ENCODE measurements at regions not wholly inside any gene's neighbourhood (a gene's known extent, or its start where the extent isn't known, plus 50 kb on each side); places are given as distances from the start of the nearest gene placed in this dataset.
A peak's percentile ranks its signal among the peaks of the same experiment; 100 is the strongest.
"Not testable (repeated sequence)": the region's sequence is repeated elsewhere in the genome, so short reads cannot be mapped to it uniquely, and the experiment has no call there.

DNA sequence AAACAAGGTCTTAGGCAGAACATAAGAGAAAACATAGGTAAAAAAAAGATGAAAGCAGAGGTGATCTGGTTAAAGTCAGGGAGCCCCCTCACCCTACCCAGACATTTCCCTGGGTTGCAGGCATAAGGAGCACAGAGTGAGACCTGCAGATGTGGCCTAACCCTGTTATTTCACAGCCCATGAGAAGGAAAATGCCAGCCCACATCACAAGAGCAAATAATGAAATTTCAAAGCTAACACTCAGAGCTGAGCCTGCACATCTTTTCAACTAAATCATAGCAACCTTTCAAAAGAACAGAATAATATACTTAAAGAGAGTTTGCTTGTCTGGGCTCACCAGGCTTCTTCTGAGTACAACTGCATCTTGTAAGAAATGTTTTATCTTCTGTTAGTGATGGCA, 295.4 kb downstream of the RPAP3 start:
- no peak for DNase-seq (ENCODE audit: low read depth in 2 of 2)

DNA sequence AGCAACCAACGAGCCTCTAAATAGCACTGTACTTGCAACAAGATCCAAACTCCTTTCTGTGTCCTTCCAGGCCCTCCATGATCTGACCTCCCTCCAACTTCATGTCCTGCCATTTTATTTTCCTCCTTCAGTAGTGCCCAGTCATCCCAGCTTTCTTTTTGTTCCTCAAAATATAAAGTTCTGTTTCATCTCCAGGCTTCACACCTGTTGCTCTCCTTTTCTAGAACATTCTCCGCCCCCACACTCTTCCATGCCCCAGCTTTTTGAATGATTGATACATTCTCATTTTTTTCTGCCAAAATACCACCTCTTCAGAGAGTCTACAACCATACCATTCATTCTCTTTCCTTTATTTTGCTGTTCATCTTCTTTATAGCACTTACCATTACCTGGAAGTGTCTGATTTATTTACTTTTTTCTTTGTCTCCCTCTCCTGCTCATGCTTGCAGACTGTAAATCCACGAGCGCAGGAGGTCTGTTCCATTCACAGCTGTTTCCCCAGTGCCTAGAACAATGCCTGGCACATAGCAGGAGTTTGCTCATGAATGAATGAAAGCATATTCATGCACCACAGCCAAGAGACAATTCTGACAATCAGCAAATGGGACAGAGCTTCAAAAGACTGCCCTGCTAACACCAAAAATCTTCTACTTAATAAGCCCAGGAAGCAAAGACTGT, 296.4 kb downstream of the RPAP3 start:
- no peak for DNase-seq (ENCODE audit: low read depth in 2 of 2)

DNA sequence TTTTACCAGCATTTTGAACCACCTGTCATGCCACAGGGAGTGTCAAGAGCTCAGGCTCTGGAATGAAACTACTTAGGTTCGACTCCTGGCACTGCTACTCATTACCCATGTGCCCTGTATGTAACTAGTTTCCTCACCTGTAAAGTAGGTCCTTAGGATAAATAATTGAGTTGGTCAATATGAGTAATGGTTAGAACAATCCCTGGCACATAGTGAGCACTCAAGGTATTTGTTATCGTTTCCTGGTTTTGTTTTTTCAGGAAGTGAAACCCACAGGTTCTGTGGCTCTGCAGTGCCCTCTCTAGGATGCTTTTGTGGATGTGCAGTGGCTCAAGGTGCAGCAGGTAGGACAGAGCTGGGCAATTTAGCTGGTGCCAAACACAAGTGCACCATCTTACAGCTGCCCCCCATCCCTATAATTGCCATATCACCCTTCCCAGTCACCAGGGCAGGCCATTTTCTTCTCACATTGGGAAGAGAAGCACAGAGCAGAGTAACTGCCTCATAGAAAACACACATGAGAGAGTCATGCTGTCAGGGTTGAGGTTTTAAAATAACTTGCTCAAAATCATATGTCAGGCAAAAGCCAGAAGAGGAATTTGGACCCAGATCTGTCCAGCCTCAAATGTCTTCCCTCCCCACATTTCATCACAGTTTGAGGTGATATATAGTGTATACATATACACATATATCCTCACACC, 297.5 kb downstream of the RPAP3 start:
- DNase-seq (ENCODE audit: low read depth in 2 of 2): no peak

DNA sequence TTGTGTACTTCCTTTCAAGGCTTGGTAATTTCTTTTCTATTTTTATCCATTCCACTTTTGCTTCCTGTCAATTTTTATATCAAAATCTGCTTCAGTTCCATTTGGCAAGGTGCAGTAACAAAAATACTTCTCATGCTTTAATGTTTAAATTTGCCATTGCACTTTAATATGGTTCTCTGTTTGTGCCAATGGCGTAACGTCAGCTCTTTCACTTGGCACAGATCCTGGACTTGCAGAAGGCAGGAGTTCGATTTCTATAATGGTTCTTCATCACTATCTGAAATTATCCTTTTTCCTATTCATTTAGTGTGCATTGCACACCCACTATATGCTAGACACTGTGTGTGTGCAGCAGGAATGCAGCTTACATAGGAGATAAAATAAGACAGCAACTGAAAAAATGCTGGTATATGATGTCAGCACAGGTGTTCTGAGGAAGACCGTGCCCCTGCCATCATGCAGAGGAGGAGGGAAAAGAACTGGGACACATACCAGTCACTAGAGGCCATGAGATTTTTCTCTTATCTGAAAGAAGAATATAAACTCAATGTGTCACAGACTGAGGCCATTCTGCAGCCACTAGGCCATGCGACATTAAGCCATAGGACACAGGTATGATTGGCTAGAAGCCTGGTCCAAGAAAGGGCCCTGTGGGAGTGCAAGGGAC, 298.2 kb downstream of the RPAP3 start:
- DNase-seq (ENCODE audit: low read depth in 2 of 2): no peak

DNA sequence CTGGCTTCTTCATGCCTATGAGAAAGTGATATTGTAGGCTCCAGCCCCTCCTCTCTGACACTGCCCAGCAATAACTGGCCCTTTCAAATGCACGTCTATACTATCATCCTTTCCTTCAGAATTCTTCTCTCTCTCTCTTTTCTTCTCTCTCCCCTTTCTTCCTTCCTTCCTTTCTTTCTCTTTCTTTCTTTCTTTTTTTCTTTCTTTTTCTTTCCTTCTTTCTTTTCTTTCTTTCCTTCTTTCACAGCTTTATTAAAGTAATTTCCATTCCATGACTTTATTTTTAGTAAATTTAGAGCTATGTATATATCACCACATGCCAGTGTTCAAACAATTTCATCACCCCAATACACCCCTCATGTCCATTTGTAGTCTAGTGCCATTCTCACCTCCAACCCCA, 302.1 kb downstream of the RPAP3 start:
- no peak for DNase-seq (ENCODE audit: low read depth in 2 of 2)

DNA sequence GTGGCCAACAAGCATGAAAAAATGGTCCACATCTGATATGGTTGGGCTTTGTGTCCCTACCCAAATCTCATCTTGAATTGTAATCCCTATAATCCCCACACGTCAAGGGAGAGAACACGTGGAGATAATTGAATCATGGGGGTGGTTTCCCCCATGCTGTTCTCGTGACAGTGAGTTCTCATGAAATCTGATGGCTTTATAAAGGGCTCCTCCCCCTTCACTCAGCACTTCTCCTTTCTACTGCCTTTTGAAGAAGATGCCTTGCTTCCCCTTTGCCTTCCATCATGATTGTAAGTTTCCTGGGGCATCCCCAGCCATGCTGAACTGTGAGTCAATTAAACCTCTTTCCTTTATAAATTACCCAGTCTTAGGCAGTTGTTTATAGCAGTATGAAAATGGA, 304.6 kb downstream of the RPAP3 start:
- DNase-seq (ENCODE audit: low read depth in 2 of 2): not testable (repeated sequence)

DNA sequence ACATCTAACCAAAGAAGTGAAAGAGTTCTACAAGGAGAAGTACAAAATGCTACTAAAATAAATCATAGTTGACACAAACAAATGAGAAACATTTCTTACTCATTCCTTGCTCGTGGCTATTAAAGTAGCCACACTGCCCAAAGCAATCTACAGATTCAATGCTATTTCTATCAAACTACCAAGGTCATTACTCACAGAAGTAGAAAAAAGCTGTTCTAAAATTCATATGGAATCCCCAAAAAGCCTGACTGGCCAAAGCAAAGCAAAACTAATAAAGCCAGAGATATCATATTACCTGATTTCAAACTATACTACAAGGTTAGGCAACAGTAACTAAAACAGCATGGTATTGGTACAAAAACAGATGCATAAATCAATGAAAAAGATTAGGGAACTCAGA, 305.6 kb downstream of the RPAP3 start:
- DNase-seq (ENCODE audit: low read depth in 2 of 2): no peak

DNA sequence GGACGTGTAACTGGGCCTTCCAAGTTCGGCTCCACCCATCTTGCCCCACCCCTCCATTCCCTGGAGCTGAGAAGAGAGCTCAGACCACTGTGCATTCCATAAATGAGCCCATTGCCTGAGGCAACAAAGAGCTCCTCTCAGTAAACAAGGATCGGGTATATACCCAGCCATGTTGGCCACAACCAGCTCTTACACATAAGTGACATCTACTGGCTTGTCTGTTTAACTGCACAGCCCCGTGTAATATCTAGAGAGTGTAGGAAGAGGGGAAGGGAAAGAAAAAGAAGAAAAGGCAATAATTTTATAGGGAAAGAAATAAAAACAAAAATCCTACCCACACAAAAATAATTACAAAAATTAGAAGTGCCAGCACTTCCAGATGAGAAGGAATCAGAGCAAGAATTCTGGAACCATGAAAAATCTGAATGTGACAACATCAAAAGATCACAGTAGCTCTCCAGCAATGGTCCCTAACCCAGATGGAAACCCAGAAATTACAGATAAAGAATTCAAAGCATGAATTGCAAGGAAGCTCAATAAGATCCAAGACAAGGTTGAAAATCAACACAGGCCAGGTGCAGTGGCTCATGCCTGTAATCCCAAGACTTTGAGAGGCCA, 308.1 kb downstream of the RPAP3 start:
- DNase-seq (ENCODE audit: low read depth in 2 of 2): peak in 1 of 2 donors; percentile 37

DNA sequence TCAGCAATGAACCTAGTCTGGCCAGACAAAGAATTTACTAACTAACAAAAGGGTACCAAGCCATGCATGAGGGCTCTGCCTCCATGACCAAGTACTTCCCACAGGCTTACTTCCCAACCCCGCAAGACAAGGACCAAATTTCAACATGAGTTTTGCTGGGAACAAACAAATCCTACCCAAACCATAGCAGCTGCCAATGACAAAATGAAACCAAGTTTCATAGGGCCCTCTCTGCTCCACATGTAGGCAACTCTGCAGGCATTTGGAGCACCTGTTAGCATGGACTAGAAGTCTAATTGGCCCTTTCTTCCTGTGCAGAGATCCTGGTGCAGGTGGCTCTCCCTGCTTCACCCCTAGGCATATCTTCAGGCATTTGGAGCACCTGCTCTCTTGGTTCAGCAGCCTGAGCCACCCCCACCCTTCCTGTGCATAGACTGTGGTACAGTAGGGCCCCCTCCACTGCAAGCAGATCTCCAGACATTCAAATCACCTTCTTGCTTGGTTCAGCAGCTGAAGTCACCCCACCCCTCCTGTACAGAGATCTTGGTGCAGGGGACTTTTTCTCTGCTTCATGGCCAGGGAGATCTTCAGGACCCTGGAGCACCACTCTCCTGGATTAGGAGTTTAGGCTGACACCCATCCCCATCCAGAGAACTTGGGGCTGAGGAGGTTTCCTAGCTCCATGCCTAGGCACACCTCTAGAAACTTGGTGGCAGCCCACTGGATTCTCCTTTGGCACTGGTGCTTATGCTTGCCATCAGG, 308.7 kb downstream of the RPAP3 start:
- DNase-seq (ENCODE audit: low read depth in 2 of 2): no peak

DNA sequence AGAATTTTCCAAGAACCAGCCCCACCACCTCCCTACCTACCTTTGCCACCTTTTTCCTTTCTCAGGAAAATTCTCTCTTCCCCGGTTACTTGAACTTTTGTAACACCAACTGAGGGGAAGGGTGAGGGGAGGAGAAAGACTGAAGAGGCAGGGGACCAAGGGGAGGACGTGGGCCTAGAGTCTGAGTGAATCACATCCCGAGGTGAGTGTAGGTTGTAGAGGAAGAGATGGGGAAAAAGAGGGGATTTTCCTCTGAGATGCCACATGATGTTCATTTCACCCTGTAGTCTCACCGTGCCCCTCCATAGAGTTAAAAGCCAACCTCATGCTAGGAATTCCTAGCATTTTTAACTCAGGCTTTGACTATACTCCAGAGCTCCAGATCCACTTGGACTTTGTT, 311.8 kb downstream of the RPAP3 start:
- DNase-seq (ENCODE audit: low read depth in 2 of 2): peak in 1 of 2 donors; percentile 24

DNA sequence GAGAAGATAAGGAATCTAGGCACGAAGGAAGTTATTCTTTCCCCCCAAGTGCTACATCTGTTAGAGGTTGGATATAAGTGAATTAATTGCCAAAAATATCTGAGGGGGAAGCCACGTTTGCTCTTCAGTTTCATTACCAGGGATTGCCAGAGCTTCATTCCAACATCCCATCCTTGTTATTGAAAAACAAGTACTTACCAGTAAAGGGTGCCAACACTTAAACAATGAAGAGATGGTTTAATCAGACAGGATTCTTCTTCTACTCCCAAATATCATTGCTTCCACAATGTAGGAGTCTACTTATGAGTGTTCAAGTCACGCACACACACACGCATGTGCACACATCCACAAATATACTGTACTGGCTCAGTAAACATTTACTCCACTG, 312.4 kb downstream of the RPAP3 start:
- DNase-seq (ENCODE audit: low read depth in 2 of 2): no peak

DNA sequence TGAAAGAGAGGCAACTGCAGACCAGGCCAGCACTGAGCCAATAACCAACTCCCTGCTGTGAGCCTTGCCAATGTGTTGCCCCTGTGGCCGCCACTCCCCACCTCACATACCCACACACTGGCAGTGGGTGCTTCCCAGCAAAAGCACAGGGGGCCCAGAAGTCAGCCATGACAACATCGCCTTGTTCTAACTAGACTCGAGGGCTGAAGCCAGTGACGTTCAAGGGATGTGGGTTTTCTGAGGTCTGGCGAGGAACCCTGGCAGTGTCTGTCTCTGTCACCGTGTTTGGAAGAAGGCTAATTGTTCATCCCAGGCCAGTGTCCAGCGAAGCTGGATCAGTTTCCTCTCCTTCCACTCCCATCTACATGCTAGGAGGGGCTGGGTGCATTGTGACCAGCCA, 311.8 kb upstream of the AMIGO2 start:
- peak; percentile 42 to 43 for DNase-seq (ENCODE audit: low read depth in 2 of 2)

DNA sequence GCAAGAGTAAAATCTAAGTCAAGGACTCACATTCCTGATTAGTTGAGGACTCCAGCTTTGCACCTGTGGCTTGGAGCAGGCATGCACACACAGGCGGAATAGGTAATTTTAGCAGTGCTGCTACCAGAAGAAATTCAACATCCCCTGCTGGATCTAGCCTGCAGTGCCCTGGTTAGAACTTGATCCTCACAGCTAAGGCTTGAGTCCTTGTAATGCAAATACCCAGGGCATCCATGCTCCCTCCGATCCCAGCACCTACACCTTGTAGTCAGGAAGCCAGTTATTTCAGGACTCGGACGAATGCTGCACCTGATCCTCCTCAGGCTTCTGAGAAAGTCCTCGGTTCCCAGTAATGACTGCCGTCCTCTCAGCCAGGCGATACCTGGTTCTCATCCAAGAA, 309.0 kb upstream of the AMIGO2 start:
- no peak for DNase-seq (ENCODE audit: low read depth in 2 of 2)

DNA sequence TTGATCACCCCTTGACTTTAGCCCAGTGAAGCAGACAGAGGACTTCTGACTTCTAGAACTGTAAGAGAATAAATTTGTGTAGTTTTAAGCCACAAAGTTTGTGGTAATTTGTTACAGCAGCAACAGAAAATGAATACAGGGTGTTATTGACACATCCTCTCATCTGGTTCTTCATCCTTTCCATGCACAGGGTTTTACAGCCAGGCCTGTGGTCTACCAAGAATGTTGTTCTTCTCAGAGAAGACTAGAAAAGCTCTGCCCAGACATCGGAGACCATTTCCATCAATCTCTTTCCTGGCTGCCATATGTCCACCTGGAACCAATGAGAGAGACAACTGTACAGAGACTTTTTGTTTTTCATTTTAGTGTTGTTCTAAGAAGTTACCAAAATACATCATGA, 308.2 kb upstream of the AMIGO2 start:
- DNase-seq (ENCODE audit: low read depth in 2 of 2): no peak

DNA sequence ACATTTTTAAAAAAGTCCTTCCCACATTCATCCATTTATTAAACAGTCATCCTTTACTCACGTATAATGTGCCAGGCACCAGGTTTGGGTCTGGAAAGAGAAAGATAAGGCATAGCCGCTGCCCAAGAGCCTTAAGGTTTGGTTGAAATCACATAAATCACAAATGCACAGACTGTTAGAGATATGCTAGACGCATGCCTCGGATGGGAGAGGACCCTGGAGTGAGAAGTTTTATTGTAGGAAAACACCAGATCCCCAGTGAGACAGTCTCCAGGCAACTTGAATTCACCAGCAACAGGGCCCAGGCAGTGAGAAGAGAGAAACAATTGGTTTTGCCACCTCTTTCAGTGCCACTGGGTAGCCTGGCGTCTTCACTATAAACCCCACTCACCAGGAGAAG, 305.9 kb upstream of the AMIGO2 start:
- DNase-seq (ENCODE audit: low read depth in 2 of 2): no peak

DNA sequence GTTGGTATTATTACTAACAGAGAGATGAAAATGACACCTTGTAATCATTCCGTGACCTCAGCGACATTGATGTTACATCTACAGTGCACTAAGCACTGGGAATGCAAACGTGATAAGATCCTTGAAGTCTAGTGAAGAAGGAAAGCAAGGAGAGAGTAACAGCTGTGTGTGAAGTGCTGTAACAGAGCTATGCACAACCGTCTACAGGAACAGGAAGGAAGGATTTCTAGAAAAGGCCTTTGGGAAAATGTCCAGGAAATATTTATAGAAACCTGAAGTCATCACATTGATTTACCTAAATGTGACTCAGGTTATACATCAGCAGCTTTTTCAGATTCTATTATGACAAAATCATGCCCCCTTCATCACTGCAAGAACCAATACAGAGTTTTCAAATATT, 304.2 kb upstream of the AMIGO2 start:
- no peak for DNase-seq (ENCODE audit: low read depth in 2 of 2)

DNA sequence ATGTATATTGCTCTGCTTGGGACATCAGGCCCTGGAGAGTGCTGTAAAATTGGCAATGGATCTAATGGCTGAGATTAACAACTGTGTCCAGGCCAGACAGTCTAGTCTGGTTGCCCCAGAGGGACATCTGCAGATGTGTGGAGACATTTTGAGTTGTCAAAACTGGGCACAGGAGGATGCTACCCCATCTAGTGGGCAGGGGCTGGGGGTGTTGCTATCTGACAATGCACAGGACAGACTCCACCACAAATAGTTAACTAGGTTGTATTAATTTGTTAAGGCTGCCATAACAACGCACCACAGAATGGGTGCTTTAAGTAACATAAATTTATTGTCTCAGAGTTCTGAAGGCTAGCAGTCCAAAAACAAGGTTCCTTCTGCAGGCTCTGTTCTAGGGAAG, 302.5 kb upstream of the AMIGO2 start:
- DNase-seq (ENCODE audit: low read depth in 2 of 2): no peak

DNA sequence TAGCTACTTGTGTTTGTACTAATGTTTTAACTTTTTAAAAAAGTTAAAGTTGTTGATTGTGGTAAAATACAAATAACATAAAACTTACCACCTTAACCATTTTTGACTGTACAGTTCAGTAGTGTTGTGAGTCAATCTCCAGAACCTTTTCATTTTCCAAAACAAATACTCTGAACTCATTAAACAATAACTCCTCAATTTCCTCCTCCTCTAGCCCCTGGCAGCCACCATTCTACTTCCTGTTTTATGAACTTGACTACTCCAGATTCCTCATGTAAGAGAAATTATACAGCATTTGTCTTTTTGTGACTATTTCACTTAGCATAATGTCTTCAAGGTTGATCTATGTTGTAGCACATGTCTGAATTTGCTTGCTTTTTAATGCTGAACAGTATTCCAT, 299.1 kb upstream of the AMIGO2 start:
- DNase-seq (ENCODE audit: low read depth in 2 of 2): no peak

DNA sequence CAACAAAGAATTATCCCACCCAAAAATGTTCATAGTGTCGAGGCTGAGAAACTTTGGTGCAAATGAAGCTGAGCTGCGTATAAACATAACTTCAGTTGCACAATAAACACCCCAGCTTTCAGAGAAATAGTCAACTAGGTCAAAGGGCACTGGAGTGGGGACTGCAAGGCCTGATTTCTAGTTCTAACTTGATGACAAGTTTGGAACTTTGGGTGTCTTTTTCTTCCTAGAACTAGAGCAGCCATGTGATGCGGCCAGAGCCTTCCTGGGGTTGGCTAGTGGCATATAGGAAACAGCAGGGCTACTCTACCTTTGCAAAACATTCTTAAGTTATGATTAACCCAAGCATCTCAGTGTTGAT, 298.4 kb upstream of the AMIGO2 start:
- DNase-seq (ENCODE audit: low read depth in 2 of 2): no peak

DNA sequence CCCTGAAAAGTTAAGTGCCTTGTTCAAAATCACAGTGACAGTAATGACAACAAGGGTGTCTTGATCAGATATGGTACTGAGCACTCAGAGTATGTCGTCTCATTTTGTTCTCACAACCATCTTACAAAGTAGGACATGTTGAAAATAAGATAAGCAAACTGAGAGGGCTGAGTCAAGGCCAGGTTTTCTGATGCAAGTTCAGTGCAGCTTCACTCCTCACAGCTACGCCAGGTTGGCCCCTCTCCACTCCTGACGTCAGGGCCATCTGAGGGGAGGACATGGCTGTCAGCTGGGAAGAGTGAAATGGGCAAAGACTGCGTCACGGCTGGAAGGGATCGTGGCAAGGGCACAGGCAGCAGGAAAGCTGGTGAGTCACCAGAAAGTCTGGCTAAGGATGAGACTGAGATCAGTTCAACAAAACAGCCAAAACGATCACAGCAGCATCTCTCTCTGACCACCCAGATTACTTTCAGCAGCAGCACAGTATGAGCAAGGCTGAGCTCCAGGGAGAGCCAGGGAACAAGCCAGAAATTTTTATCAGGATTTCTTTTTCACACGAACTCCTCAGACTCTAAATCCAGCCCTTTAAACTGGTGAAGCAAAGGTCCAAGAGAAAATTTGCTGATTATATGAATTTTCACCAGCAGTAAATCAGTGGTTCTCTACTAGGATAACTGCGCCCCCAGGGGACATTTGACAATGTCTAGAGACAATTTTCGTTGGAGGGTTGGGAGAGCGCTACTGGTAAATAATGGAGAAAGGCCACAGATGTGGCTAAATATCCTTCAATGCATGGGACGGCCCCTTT, 297.9 kb upstream of the AMIGO2 start:
- no peak for DNase-seq (ENCODE audit: low read depth in 2 of 2)

DNA sequence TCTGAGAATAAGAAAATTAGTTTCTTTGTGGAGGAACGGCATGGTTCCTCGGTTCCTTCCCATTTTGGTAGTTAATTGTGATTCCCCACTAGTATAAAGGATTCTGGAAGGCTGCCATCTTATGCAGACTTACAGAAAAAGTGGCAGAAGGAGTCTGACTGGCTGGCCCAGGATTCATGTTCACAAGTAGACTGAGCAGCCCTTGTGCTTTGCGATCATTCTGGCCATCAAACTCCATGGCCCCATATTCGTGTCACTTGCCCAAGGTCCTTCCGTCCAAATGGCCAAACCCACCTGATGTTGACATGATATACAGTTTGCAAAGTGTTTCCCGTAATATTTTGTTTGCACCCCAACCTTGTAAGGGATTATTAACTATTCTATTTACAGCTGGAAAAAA, 297.2 kb upstream of the AMIGO2 start:
- no peak for DNase-seq (ENCODE audit: low read depth in 2 of 2)
